Pons (tissue), 1 donor: ENCODE measurements at regions not wholly inside any gene's neighbourhood (a gene's known extent, or its start where the extent isn't known, plus 50 kb on each side); places are given as distances from the start of the nearest gene placed in this dataset.

Experiments used
- DNase-seq: peaks from one replicate; pipeline ENCODE4 v3.0.0-alpha.2; 2016; ENCODE audit warnings: low spot score

DNA sequence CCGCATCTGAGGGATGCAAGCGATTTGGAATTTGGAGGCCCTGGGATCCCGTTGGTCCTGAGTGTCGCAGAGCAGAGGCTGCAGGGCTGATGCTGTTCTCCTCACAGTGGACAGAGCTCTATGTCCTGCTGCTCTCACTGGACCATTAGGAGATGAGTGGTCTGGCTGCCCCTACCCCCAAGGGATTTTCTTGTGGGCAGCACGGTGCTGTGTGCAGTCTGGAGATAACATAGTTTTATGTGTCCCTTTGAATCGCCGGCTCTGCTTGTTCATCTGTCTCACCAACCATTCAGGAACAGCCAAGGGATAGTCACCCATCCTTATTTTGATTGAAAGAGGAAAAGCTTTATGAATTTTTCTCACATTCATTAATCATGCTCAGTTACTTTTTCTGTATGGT is 49.9 kb downstream of the CHRM3 start:
- DNase-seq = no peak

DNA sequence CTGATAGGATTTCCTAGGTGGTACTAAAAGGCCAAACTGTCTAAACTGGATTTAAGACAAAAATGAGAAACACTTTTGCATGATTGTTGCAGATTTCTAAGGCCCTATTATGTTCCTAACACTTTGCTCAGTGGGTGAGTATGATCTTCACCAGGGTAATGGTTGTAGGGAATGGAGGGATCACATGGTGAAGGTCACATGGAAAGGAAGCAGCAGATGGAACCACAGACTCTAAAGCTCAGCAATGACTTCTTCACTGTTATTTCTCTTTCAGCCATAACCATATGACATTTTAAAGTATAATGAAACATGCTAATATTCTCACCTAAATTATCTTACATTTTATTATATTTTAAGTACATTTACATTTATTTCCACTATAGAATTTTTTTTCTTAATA is 51.5 kb downstream of the CHRM3 start:
- no peak for DNase-seq

DNA sequence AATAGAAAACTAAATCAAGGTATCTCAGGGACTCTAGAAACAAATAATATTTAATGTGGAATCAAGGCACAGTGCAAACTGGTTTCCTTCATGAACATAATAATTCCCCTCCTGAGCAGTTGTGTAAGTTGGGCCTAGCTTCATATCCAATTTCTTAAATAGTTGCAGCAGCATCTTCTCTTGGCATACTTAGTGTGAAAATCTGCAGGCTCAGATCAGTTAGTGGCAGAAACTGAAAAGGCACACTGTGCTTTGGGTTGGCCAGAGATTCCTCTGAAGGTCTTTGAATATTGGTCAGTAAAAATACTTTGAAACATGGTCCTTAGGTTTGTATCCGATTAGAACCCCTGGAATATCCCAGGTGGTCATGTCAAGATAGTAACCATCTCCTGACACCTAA is 52.5 kb downstream of the CHRM3 start:
- no peak for DNase-seq

DNA sequence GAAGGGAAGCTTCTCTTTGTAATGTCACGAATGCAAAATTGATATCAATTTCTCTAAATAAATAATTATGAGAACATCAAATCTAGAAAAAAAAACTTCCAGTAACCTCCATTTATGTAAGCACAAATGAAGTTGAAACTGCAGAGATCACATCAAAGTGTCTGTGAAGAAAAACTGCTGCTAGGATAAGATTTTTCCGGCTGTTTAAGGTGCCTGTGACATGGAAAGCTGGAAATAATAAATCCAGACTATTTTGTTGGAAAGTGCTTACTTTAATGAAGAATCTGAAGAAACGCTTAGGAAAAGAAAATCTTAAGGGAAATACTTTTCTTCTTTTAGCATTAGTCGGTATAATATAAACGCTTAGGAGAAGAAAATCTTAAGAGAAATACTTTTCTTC is 57.0 kb downstream of the CHRM3 start:
- DNase-seq = no peak

DNA sequence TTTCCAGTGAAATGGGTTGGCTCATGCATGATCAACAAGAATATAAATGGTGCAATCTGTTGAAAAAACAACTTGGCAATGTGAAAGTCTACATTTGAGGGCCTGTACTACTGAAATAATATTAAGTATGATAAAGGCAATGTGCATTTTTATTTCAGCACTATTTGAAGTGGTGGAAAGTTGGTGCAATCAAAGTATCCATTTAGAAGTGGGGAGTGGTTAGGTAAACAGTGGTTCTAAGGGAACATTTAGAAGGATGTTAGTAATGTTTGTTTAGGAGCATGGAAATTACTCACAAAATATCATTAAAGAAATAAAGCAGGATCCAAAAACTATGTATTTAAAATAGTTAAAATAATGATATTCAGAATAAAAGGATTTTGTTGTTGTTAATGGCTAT is 60.2 kb downstream of the CHRM3 start:
- no peak for DNase-seq

- DNase-seq = no peak
These were observed 62.5 kb downstream of the CHRM3 start for GRCh38 chr1:239448911-239449310.

GRCh38 chr1:239455743-239456142 is 69.4 kb downstream of the CHRM3 start:
- no peak for DNase-seq

DNA sequence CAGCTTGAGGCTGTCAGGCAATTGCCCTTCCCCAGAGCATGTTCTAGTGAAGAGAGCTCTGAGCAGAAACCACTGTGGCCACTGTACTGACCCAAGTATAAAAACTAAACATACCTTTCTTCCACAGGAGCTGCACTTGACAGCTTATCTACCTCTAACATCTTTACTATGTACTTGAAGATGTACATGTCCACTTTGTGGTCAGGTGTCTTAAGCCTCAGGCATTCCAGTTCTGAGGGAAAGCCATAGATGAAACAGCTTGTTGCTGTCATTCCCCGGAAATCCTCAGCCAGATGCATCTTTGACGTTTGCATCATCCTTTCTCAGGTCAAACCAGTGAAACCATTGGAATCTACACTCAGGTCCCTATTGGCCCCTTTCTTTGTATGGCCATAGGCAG is 70.4 kb downstream of the CHRM3 start:
- DNase-seq = no peak

DNA sequence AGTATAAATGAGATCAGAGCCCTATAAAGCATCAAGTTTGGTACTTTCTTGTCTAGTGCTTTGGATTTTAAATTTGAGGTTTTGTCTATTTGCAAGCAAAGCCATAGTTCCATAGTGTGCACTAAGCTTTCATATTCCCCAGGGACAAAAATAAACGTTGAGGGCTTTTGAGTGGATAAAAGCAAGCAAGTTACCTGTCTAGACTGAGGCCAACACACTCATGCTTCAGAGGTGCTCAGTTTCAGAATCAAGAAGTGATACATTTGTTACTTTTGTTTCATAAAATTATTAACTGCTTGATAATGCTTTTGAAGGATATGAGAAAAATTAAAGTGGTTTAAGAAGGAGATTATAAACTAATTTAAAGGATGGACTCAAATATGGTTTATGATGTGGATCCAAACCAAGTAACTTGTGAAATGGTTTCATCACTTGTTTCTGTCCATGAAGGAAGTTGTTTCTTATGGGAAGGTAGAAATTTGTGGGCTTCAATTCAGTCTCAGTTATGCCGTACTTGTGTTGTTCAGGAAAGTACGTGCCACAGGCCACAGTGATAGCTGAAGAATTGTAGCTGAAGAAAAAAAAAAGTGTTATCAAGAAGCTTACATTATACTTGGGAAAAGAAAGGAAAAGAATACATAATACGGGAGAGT is 71.2 kb downstream of the CHRM3 start:
- no peak for DNase-seq

GRCh38 chr1:239458144-239458500 is 71.8 kb downstream of the CHRM3 start:
- no peak for DNase-seq

GRCh38 chr1:239467730-239468129 is 81.4 kb downstream of the CHRM3 start:
- DNase-seq = no peak

DNA sequence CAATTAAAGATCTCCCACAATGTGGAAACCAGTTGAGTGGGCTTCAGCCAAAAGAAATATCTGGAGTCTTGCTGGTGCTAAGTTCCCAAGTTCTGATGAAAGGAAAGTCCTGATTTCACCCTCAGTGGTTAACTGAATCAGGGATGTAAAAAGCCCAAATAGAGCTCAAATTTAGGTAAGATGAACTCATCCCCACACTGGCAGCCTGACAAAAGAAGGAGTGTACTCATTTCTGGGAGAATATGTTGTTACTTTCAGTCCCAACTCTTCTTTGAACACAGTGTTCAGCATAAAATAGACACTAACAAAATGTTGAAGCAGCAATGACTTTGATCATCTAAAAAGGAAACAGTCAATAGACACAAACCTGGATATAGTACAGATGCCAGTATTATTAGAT is 91.7 kb downstream of the CHRM3 start:
- DNase-seq = no peak

GRCh38 chr1:239483391-239483790 is 97.0 kb downstream of the CHRM3 start:
- DNase-seq = no peak

GRCh38 chr1:239493811-239494414 is 107.5 kb downstream of the CHRM3 start:
- no peak for DNase-seq

- no peak for DNase-seq
These were observed 118.7 kb downstream of the CHRM3 start for GRCh38 chr1:239505094-239505493.

DNA sequence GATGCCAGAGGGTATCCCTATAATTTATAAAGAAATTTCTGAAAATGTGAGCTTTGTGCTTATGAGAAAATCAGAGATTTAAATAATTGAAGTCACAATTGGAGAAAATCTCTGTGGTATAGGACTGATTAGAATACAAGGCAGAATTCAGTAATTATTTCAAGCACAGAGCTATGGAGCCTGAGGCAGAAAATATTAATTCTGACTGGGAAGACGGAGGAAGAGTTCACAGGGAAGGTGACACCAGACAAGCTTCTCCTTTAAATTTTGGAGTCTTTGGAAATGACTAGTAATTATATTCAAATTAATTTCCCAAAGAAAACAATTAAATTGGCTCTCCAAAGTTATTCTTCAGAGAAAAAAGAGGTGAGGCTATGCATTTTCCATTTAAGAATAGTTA is 121.5 kb downstream of the CHRM3 start:
- no peak for DNase-seq

DNA sequence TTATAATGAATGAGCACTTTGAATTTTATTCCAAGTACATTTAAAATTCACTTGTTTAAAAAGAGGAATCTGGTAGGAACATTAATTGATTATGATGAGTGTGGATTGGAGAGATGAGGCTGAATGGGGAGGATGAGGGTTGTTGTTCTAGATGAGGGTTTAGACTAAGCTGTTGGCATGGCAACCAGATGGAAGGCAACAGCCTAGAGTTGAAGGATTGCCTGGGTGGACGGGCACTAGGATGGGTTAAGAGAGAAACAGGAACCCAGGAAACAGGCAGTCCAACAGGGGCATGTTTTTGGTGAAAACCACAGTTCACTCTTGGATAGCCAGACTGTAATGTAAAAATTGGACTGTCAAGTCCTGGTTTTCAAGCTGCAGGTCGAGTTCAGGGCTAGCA is 125.5 kb downstream of the CHRM3 start:
- DNase-seq = no peak

- no peak for DNase-seq
These were observed 130.2 kb downstream of the CHRM3 start for GRCh38 chr1:239516579-239516978.

DNA sequence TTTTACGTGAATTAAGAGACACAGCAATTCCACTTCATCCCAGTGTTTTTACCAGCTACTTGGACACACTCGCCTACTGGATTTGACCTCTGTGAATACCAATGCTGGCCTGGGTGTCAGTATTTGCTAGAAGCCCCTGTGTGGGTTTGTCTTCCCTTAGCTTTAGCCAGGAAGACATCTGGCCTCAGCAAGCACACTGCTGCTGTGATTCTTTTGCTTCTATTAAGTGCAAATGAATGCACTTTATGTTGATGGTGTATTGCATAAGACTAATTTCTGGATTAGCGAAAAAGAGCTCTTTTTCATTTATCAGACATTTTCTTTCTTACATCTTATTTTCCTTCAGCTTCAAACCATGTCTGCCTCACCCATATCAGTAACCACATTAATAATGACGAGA is 140.0 kb downstream of the CHRM3 start:
- no peak for DNase-seq

DNA sequence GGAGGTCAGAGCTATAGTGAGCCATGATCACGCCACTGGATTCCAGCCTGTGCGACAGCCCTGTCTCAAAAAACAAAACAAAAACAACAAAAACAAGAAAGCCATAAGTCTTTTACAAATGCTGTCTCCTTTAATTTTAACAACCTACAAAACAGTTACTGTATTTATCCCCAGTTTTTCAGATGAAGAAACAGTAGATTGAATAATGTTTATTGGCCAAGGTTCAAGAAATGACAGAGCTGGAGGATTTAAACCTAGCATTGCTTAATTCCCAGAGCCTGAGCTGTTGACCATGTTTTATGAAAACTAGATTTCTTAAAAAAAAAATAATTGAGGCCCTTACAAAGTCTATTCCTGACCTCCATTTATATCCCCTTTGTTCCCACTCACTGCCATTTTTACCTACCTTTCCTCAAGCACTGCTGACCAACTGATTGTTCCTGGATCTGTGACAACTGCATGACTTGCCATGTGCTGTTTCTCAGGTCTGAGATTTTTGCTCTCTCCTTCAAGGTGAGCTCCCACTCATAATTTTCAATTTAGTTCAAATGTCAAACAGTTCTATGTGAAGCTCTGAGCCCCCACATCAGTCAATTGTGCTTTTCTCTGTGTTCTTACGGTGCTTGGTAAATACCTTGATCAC is 140.8 kb downstream of the CHRM3 start:
- no peak for DNase-seq

DNA sequence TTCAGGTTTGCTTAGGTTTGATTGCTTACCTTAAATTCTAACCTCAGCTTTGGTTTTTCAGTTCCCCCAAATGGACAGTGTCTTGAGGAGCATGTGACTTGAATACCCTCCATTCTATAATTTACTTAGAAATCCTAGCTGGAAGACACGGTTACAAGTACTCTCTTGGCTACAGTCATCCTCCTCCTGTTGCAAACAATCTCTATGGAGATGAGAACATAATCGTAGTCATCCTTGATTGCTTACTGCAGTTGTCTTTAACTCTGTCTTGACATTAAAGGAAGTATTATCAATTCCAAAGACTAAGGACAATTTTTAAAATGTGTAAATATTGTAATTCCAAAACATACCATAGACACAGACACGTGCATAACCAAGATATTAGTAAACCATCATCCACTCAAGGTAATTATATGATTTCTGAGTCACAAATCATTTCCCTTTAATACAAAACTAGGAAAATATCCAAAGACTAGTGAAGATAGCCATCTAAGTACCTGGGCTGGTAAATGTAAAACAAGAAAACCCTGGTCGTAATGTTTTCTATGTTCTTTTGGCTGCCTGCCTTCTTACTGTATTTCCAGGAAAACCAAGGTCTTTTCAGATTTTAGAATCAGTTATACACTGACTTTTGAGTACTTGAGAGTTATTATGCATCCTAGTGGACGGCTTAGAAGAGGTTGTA is 149.9 kb downstream of the CHRM3 start:
- DNase-seq = no peak

GRCh38 chr1:239537795-239538194 is 151.4 kb downstream of the CHRM3 start:
- DNase-seq = no peak

GRCh38 chr1:239538239-239538988 is 152.0 kb downstream of the CHRM3 start:
- DNase-seq = no peak
